Fibroblast of skin of back (primary cell): ENCODE measurements at regions not wholly inside any gene's neighbourhood (a gene's known extent, or its start where the extent isn't known, plus 50 kb on each side); places are given as distances from the start of the nearest gene placed in this dataset.
"Not testable (repeated sequence)": the region's sequence is repeated elsewhere in the genome, so short reads cannot be mapped to it uniquely, and the experiment has no call there.

ENCODE experiments used
- DNase-seq: peaks from one replicate; pipeline ENCODE4 v3.0.0-alpha.2; 2013

- DNase-seq, result no peak
Observed at GRCh38 chr9:109981091-109981490, 201.1 kb downstream of the PALM2AKAP2 start.

DNA sequence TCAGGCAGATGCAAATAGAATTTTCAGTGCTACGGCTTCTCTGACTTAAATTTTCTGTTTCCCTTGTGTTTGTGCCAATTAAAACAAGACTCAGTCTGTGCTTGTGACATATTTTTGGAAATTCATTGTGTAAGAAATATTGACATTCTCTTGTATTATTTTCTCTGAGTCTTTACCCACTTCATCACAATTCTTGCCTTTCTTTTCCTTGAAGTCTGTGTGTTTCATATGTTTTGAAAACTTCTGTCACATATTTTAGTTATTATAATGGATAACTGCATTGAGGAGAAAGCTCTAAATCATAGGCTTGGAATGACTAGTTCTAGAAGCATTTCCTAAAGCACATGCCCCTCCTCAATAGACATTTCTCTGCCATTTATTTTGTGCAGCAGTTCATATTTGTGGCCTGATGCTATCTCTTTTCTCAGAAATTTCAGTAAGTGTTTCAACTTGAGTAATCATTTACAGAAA, 206.6 kb downstream of the PALM2AKAP2 start:
- peak; percentile 99 for DNase-seq

GRCh38 chr9:109989296-109989695, 209.3 kb downstream of the PALM2AKAP2 start:
- DNase-seq, result peak; percentile 82

- no peak for DNase-seq
Observed at GRCh38 chr9:109990541-109990940, 210.5 kb downstream of the PALM2AKAP2 start.

- DNase-seq, result no peak
Observed at GRCh38 chr9:109992293-109992692, 212.3 kb downstream of the PALM2AKAP2 start.

DNA sequence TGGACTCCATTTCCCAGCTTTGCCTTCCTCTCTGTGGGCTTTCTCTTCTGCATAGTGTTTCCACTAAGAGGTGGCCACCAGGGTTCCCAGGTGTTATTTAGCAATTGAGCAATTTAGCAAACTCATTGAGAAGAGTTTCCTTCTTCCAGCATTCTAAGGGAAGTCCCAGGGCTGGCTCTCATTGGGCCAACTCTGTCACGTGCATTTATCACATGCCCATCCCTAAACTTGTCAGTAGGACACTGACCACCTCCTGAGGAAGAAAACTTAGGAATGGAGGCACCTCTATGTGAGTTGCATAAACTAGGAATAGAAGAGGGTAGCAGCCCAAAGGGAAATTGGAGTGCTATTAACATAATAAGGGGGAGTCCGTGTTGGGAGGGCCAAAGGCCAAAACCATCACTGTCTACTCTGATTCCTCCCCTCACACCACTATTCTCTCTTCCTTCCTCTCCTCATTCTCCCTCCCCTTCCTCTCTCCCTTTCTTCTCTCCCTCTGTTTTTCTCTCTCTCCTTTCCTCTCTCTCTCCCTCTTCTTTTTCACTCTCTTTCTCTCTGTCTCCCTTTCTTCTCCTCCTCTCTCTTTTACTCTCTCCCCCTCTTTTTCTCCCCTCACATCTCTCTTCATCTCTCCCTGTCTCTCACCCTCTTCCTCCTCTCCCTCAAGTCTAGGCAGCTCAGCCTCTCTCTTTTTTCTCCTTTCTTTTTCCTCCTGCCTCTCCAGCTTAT, 213.4 kb downstream of the PALM2AKAP2 start:
- DNase-seq, result no peak

- DNase-seq, result no peak
Observed at GRCh38 chr9:109994141-109994540, 213.8 kb downstream of the C9orf152 start.

DNA sequence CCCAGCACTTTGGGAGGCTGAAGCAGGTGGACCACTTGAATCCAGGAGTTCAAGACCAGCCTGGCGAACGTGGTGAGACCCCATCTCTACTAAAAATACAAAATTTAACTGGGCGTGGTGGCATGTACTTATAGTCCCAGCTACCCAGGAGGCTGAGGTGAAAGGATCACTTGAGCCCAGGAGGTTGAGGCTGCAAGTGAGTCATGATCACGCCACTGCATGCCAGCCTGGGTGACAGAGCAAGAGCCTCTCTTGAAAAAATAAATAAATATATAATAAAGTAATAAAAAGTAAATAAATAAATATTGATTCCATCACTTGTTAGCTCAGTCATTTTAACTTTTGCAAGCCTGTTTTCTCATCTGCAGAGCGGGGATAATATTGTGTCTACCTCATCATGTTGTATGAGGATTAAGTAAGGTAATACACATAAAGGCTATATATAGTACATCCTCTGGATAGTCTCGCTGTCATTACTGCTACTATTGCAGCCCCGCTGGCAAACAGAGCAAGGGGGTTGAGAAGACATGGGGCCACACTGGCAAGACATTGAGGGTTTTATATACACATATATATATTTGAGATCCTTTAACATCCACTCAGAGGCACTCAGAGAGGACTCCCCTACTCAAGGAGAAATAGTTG, 210.9 kb downstream of the C9orf152 start:
- no peak for DNase-seq

DNA sequence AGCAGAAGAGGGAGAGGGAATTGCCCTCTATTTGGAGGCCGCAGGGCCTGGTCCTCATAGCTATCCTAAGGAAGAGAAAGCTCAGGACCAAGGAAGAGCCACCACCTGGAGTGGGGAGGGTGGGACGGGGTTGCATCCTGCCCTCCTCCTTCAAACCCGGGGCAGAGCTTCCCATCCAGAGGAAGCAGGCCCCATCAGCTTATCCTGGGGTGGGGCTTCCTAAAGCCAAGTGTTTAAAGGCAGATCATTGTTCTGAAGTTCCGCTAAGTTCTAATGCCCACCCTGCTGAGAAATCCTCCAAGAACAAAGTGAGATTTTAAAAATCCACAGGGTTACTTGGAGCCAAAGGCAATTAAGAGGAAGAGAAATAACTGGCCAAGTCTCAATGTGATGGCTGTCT, 210.3 kb downstream of the C9orf152 start:
- DNase-seq, result no peak

DNA sequence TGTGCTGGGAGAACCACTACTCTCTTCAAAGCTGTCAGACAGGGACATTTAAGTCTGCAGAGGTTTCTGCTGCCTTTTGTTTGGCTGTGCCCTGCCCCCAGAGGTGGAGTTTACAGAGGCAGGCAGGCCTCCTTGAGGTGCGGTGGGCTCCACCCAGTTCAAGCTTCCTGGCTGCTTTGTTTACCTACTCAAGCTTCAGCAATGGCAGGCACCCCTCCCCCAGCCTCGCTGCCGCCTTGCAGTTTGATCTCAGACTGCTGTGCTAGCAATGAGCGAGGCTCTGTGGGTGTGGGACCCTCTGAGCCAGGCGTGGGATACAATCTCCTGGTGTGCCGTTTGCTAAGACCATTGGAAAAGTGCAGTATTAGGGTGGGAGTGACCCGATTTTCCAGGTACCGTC, 202.4 kb downstream of the C9orf152 start:
- not testable (repeated sequence) for DNase-seq

- DNase-seq, result no peak
Observed at GRCh38 chr9:110006657-110007056, 201.3 kb downstream of the C9orf152 start.

- peak; percentile 59 for DNase-seq
Observed at GRCh38 chr9:110007477-110008270, 200.3 kb downstream of the C9orf152 start.

GRCh38 chr9:110008663-110009062, 199.3 kb downstream of the C9orf152 start:
- DNase-seq, result no peak

- no peak for DNase-seq
Observed at GRCh38 chr9:110011628-110012320, 196.2 kb downstream of the C9orf152 start.

DNA sequence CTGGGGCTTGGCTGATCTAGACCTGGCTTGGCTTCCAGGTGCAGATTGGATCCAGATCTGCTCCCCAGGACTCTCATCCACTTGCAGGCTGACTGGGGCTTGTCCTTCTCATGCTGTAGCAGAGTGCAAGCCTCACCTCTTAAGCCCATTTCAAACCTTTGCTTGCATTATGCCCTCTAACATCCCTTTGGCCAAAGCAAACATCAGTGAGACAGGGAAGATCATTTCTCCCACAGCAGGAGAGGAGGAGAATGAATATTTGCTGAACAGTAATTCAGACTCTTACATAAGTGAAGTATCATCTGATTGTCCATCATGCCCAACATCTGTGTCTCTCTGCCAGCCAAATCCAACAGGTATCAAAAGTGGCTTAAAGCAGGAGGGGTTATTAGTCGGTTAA, 194.9 kb downstream of the C9orf152 start:
- DNase-seq, result no peak

GRCh38 chr9:110015759-110016158, 192.2 kb downstream of the C9orf152 start:
- DNase-seq, result peak; percentile 73

DNA sequence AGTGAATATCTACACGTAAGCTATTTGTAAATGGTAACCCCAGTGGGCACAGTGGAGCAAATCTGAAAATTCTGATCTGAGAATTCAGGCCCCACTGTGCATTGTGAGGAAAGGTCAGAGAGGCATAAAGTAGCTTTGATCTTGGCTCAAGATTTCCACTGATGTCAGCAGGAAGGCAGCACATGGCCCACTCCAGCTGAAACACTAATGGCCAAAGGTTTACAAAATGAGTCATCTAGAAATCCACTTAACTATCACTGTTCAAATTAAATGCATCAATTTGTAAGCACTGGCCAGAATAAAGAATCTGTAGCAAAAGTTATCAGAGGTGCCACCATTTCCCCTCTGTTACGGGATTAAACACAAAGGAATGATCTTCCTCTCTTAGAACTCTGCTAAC, 191.6 kb downstream of the C9orf152 start:
- peak; percentile 59 for DNase-seq

DNA sequence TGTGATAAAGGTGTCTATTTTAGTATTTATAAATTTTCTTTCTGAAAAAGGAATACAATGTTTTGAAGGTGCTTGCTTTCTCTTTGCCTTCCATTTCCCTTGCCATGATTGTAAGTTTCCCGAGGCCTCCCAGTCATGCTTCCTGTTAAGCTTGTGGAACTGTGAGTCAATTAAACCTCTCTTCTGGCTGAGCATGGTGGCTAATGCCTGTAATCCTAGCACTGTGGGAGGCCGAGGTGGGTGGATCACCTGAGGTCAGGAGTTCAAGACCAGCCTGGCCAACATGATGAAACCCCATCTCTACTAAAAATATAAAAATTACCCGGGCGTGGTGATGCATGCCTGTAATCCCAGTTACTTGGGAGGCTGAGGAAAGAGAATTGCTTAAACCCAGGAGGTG, 187.7 kb downstream of the C9orf152 start:
- not testable (repeated sequence) for DNase-seq

GRCh38 chr9:110021891-110022290, 186.1 kb downstream of the C9orf152 start:
- DNase-seq, result no peak

- not testable (repeated sequence) for DNase-seq
Observed at GRCh38 chr9:110023221-110023620, 184.7 kb downstream of the C9orf152 start.

- no peak for DNase-seq
Observed at GRCh38 chr9:110025551-110026170, 182.3 kb downstream of the C9orf152 start.

GRCh38 chr9:110027671-110028081, 180.3 kb downstream of the C9orf152 start:
- DNase-seq, result peak; percentile 66
